ENCODE measurements at regions not wholly inside any gene's neighbourhood (a gene's known extent, or its start where the extent isn't known, plus 50 kb on each side); places are given as distances from the start of the nearest gene placed in this dataset.

- POLR2A ChIA-PET: no interaction called here
- H3K27ac Mint-ChIP-seq: no peak overlapping the region
- intact Hi-C loops (cut with DNase I, micrococcal nuclease): no loop called here
Measured at GRCh38 chr4:114497116-114497515, 101.5 kb upstream of the UGT8 start.

GRCh38 chr4:114509340-114509739 lies 89.3 kb upstream of the UGT8 start:
- intact Hi-C loops (cut with DNase I, micrococcal nuclease): no loop called here

More at GRCh38 chr4:114497116-114497515, 101.5 kb upstream of the UGT8 start:
- Histone ChIP-seq H3K27me3 (ENCODE audit: control insufficient read depth in 1 of 2, insufficient read depth in 2 of 2, low read length in 2 of 2) (no peaks in the 10 kb centered on the region), H3K27ac (ENCODE audit: low read depth in 1 of 2, low read length in 2 of 2) (no peak overlapping the region), H3K4me3 (ENCODE audit: low read length) (no peak overlapping the region), H3K4me1 (ENCODE audit: insufficient read depth, low read length) (no peaks in the 10 kb centered on the region), H3K9me3 (ENCODE audit: control insufficient read depth in 1 of 2, insufficient read depth in 1 of 2, low read length in 2 of 2) (no peaks in the 10 kb centered on the region), H3K36me3 (ENCODE audit: insufficient read depth, low read length) (no peaks in the 10 kb centered on the region)
- Mint-ChIP-seq H3K4me3 (no peak overlapping the region), H3K9me3 (no peaks in the 10 kb centered on the region), H3K27me3 (no peaks in the 10 kb centered on the region), H3K4me1 (ENCODE audit: low read depth) (no peaks in the 10 kb centered on the region), H3K36me3 (ENCODE audit: low read depth) (no peaks in the 10 kb centered on the region)
- ATAC-seq (ENCODE audit: poor library complexity) (no peak), DNase-seq (no peak)
- CTCF ChIA-PET: interaction anchor here (0.8 kb wide), 1 partner anchor 51 kb away, joined by 4 read pairs; no protein-coding TSS in a partner anchor
- no peak for TF ChIP-seq CTCF (IDR thresholded peaks at IDR 0.05)

GRCh38 chr4:114512595-114513295 lies 85.9 kb upstream of the UGT8 start:
- no peak for TF ChIP-seq CTCF (IDR thresholded peaks at IDR 0.05)
- Histone ChIP-seq H3K9me3 (ENCODE audit: control insufficient read depth in 1 of 2, insufficient read depth in 1 of 2, low read length in 2 of 2) (peaks cover 0 to 8% of the 10 kb centered on the region in 2 experiments), H3K4me1 (ENCODE audit: insufficient read depth, low read length) (no peaks in the 10 kb centered on the region), H3K36me3 (ENCODE audit: insufficient read depth, low read length) (no peaks in the 10 kb centered on the region), H3K4me3 (ENCODE audit: low read length) (no peak overlapping the region), H3K27ac (ENCODE audit: low read depth in 1 of 2, low read length in 2 of 2) (no peak overlapping the region), H3K27me3 (ENCODE audit: control insufficient read depth in 1 of 2, insufficient read depth in 2 of 2, low read length in 2 of 2) (no peaks in the 10 kb centered on the region)
- Mint-ChIP-seq H3K36me3 (ENCODE audit: low read depth) (no peaks in the 10 kb centered on the region), H3K27ac (no peak overlapping the region), H3K4me1 (ENCODE audit: low read depth) (no peaks in the 10 kb centered on the region), H3K27me3 (peaks cover 13% of the 10 kb centered on the region), H3K4me3 (no peak overlapping the region), H3K9me3 (no peaks in the 10 kb centered on the region)
- intact Hi-C loops (cut with DNase I, micrococcal nuclease): no loop called here
- ATAC-seq (ENCODE audit: poor library complexity): no peak
- DNase-seq: no peak
- CTCF ChIA-PET: no interaction called here
- POLR2A ChIA-PET: no interaction called here

More at GRCh38 chr4:114509340-114509739, 89.3 kb upstream of the UGT8 start:
- H3K27ac Mint-ChIP-seq: no peak overlapping the region
- no peak overlapping the region for H3K4me3 Mint-ChIP-seq
- H3K4me3 ChIP-seq (ENCODE audit: low read length): no peak overlapping the region
- H3K36me3 ChIP-seq (ENCODE audit: insufficient read depth, low read length): no peaks in the 10 kb centered on the region
- H3K27me3 ChIP-seq (ENCODE audit: control insufficient read depth in 1 of 2, insufficient read depth in 2 of 2, low read length in 2 of 2): no peaks in the 10 kb centered on the region
- H3K27ac ChIP-seq (ENCODE audit: low read depth in 1 of 2, low read length in 2 of 2): no peak overlapping the region
- no peaks in the 10 kb centered on the region for H3K4me1 Mint-ChIP-seq (ENCODE audit: low read depth)
- no peaks in the 10 kb centered on the region for H3K9me3 Mint-ChIP-seq
- ATAC-seq (ENCODE audit: poor library complexity): no peak
- POLR2A ChIA-PET: no interaction called here
- no peaks in the 10 kb centered on the region for H3K9me3 ChIP-seq (ENCODE audit: control insufficient read depth in 1 of 2, insufficient read depth in 1 of 2, low read length in 2 of 2)
- no peaks in the 10 kb centered on the region for H3K36me3 Mint-ChIP-seq (ENCODE audit: low read depth)
- no peak for DNase-seq
- CTCF ChIA-PET: no interaction called here
- H3K27me3 Mint-ChIP-seq: peaks cover 15% of the 10 kb centered on the region
- no peaks in the 10 kb centered on the region for H3K4me1 ChIP-seq (ENCODE audit: insufficient read depth, low read length)
- TF ChIP-seq CTCF (IDR thresholded peaks at IDR 0.05): no peak
